ENCODE measurements at regions not wholly inside any gene's neighbourhood (a gene's known extent, or its start where the extent isn't known, plus 50 kb on each side); places are given as distances from the start of the nearest gene placed in this dataset.
A peak's percentile ranks its signal among the peaks of the same experiment; 100 is the strongest.

DNA sequence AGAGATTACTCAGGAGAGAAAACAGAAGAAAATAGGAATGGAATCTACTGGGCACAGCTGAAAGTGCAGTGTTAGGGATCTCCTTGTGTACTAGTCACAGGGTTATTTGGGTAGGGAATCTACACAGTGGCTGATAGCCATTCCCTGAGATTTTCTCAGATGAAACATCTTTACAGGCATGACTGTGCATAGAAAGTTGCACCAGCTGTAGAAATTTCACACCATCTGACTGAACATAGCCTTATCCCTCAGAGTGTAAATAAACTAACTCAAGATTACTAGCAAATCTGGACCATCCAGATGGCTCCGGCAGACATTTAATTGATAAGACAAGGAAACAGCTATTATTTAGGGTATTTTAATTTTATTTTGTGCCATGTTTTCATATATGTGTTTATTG is 2053.5 kb upstream of the TENM3 start:
- Mint-ChIP-seq H3K4me1 (ENCODE audit: low read depth, unreplicated experiment) (no peaks in the 10 kb centered on the region), H3K9me3 (ENCODE audit: unreplicated experiment) (no peaks in the 10 kb centered on the region)

GRCh38 chr4:180190382-180190781 is 2052.8 kb upstream of the TENM3 start:
- H3K36me3 ChIP-seq (ENCODE audit: control insufficient read depth, insufficient read depth, low read length), result no peaks in the 10 kb centered on the region
- no peaks in the 10 kb centered on the region for H3K4me1 ChIP-seq
- no peak overlapping the region for H3K4me3 ChIP-seq (ENCODE audit: low read depth, low read length)
- no peaks in the 10 kb centered on the region for H3K27me3 ChIP-seq (replicated peaks; ENCODE audit: control insufficient read depth, insufficient read depth, low read length)
- intact Hi-C loops (cut with micrococcal nuclease; ENCODE audit: unreplicated experiment), result no loop called here
- BruUV-seq (replicated peaks), result no TSS peak
- ChIA-PET CTCF (no interaction called here), POLR2A (no interaction called here)
- Mint-ChIP-seq H3K36me3 (ENCODE audit: insufficient read depth, unreplicated experiment) (no peaks in the 10 kb centered on the region), H3K9me3 (ENCODE audit: unreplicated experiment) (no peaks in the 10 kb centered on the region), H3K4me3 (ENCODE audit: unreplicated experiment) (no peak overlapping the region), H3K4me1 (ENCODE audit: low read depth, unreplicated experiment) (no peaks in the 10 kb centered on the region), H3K27ac (ENCODE audit: unreplicated experiment) (no peak overlapping the region), H3K27me3 (ENCODE audit: insufficient read depth, unreplicated experiment) (no peaks in the 10 kb centered on the region)
- no peak for DNase-seq
- H3K9me3 ChIP-seq, result no peaks in the 10 kb centered on the region
- no peak for TF ChIP-seq CTCF (IDR thresholded peaks at IDR 0.05; ENCODE audit: insufficient read depth in 1 of 2, low read depth in 1 of 2, low read length in 1 of 2, severe bottlenecking in 1 of 2, unreplicated experiment in 1 of 2)

More for the DNA sequence above, 2053.5 kb upstream of the TENM3 start:
- no peak for TF ChIP-seq CTCF (IDR thresholded peaks at IDR 0.05; ENCODE audit: insufficient read depth in 1 of 2, low read depth in 1 of 2, low read length in 1 of 2, severe bottlenecking in 1 of 2, unreplicated experiment in 1 of 2)
- H3K27ac Mint-ChIP-seq (ENCODE audit: unreplicated experiment), result no peak overlapping the region
- ChIA-PET CTCF (no interaction called here), POLR2A (no interaction called here)
- no TSS peak for BruUV-seq (replicated peaks)
- Histone ChIP-seq H3K4me3 (ENCODE audit: low read depth, low read length) (no peak overlapping the region), H3K27me3 (replicated peaks; ENCODE audit: control insufficient read depth, insufficient read depth, low read length) (no peaks in the 10 kb centered on the region), H3K9me3 (no peaks in the 10 kb centered on the region), H3K36me3 (ENCODE audit: control insufficient read depth, insufficient read depth, low read length) (no peaks in the 10 kb centered on the region), H3K4me1 (no peaks in the 10 kb centered on the region)
- no peak overlapping the region for H3K4me3 Mint-ChIP-seq (ENCODE audit: unreplicated experiment)
- no peaks in the 10 kb centered on the region for H3K36me3 Mint-ChIP-seq (ENCODE audit: insufficient read depth, unreplicated experiment)
- no peaks in the 10 kb centered on the region for H3K27me3 Mint-ChIP-seq (ENCODE audit: insufficient read depth, unreplicated experiment)
- DNase-seq, result no peak
- intact Hi-C loops (cut with micrococcal nuclease; ENCODE audit: unreplicated experiment), result no loop called here

GRCh38 chr4:180197471-180197870 is 2045.7 kb upstream of the TENM3 start:
- CTCF ChIA-PET, result no interaction called here

More at GRCh38 chr4:180197471-180197870, 2045.7 kb upstream of the TENM3 start:
- Histone ChIP-seq H3K4me1 (no peaks in the 10 kb centered on the region), H3K27me3 (replicated peaks; ENCODE audit: control insufficient read depth, insufficient read depth, low read length) (no peaks in the 10 kb centered on the region), H3K36me3 (ENCODE audit: control insufficient read depth, insufficient read depth, low read length) (no peaks in the 10 kb centered on the region), H3K4me3 (ENCODE audit: low read depth, low read length) (no peak overlapping the region), H3K9me3 (no peaks in the 10 kb centered on the region)
- H3K4me3 Mint-ChIP-seq (ENCODE audit: unreplicated experiment), result no peak overlapping the region
- BruUV-seq (replicated peaks), result no TSS peak
- no peaks in the 10 kb centered on the region for H3K27me3 Mint-ChIP-seq (ENCODE audit: insufficient read depth, unreplicated experiment)
- POLR2A ChIA-PET, result no interaction called here
- no peak for TF ChIP-seq CTCF (IDR thresholded peaks at IDR 0.05; ENCODE audit: insufficient read depth in 1 of 2, low read depth in 1 of 2, low read length in 1 of 2, severe bottlenecking in 1 of 2, unreplicated experiment in 1 of 2)
- intact Hi-C loops (cut with micrococcal nuclease; ENCODE audit: unreplicated experiment), result no loop called here
- no peak overlapping the region for H3K27ac Mint-ChIP-seq (ENCODE audit: unreplicated experiment)
- peak in 1 of 2 experiments; percentile 36 for DNase-seq
- H3K4me1 Mint-ChIP-seq (ENCODE audit: low read depth, unreplicated experiment), result no peaks in the 10 kb centered on the region
- no peaks in the 10 kb centered on the region for H3K36me3 Mint-ChIP-seq (ENCODE audit: insufficient read depth, unreplicated experiment)
- no peaks in the 10 kb centered on the region for H3K9me3 Mint-ChIP-seq (ENCODE audit: unreplicated experiment)

Data from Caco-2 (cell line).